Ovary (tissue), 7 donors: ENCODE measurements at regions not wholly inside any gene's neighbourhood (a gene's known extent, or its start where the extent isn't known, plus 50 kb on each side); places are given as distances from the start of the nearest gene placed in this dataset.

Experiments
- DNase-seq, 5 donors: peaks; one replicate each; pipeline ENCODE4 v3.0.0-alpha.2; 2019 to 2020
- H3K27ac ChIP-seq, 2 donors: fragments of 200-600 bp; one replicate each; pipeline versions ENCODE4 v1.5.1 to v1.8.0; 2019 to 2022
- H3K27me3 ChIP-seq: fragments of 200-600 bp; one replicate; pipeline ENCODE4 v1.8.0; 2022
- H3K36me3 ChIP-seq: fragments of 200-600 bp; sonication (generic); one replicate; pipeline ENCODE4 v1.5.1; 2019
- H3K4me1 ChIP-seq: one replicate; pipeline ENCODE4 v1.8.1; 2013; ENCODE audit warnings: mild to moderate bottlenecking, moderate library complexity; ENCODE audit not compliant: insufficient read depth
- H3K4me3 ChIP-seq: fragments of 200-600 bp; sonication (generic); one replicate; pipeline ENCODE4 v1.5.1; 2017
- H3K9me3 ChIP-seq, 2 donors: fragments of 200-600 bp in 1 of 2; sonication (generic) in 1 of 2; one replicate each; pipeline versions ENCODE4 v1.5.1 to v1.8.1; 2013 to 2019; ENCODE audit warnings: mild to moderate bottlenecking in 1 of 2, moderate library complexity in 1 of 2
- CTCF ChIP-seq, 3 donors: fragments of 450-650 bp in 2 of 3; fragments of 200-600 bp in 1 of 3; IDR thresholded peaks; one replicate each; pipeline versions ENCODE4 v1.5.1 to v1.8.0; 2016 to 2022; ENCODE audit warnings: antibody characterized with exemption in 3 of 3, mild to moderate bottlenecking in 1 of 3
- EP300 ChIP-seq: sonication (generic); formaldehyde crosslinking; IDR thresholded peaks from one replicate; pipeline ENCODE4 v1.6.1; 2017; ENCODE audit warnings: antibody characterized with exemption
- POLR2A ChIP-seq: fragments of 450-650 bp; IDR thresholded peaks from one replicate; pipeline ENCODE4 v1.6.1; 2017; ENCODE audit warnings: antibody characterized with exemption, mild to moderate bottlenecking, moderate library complexity
- WGBS, 3 donors: extraction: QIAGEN DNeasy Blood & Tissue Kit in 1 of 3; methylation state at CpG; one replicate each; pipeline versions ENCODE4 v1.1.5 to v1.1.7; 2013 to 2017; 5-methylcytosine and 5-hydroxymethylcytosine counted together
- intact Hi-C, 4 donors: fragments of 100-400 bp; cut with DNase I; formaldehyde crosslinking; loops; one replicate each; pipeline versions ENCODE4 v1.11.0 to v1.15.1; 2022 to 2023
- donor health status: DM: no; HTN: no; CAD: no; lungs with moderate emphysema.
- donor health status: DM: no; HTN: no; CAD: no.
- donor health status: Bipolar disorder and iron deficiency.
- donor health status: DM: no; HTN: no; CAD: no.
- donor health status: DM: yes; HTN: yes; CAD: no.

DNA sequence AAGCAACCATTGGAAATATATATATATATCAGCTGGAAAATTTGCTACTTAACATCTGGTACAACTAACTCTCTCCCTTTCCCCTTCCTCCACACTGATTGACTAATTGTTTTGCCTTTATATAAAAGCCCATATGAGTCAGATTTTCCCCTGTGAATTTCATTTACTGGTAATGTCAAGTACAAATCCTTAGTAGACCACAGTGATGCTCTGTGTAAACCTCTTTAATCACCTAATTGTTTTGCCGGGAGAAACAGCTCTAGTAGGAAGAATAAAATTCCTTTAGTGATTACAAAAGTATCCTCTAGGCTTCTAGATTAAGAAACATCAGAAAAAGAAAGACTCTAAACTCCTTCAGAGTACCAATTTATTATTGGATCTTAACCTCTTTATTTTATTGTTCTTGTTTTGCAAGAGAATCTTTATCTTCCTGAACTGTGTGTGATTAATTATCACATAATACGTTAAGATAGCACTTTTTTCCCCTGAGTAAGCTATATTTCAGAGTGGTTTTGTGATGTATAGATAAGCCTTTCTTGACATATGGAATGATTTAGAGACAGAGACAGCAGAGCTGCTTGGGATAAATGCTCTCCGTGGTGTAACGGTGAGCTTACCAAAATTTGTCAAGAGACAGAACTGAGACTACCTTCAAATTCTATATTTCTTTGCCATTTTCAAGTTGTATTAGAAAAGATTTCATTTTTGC, 1606.4 kb upstream of the TENM3 start:
- H3K4me1 ChIP-seq, result no peaks in the 10 kb centered on the region
- intact Hi-C loops, result no loop called here
- no peak overlapping the region for H3K27ac ChIP-seq
- TF ChIP-seq POLR2A, result no peak
- 45 to 62% (median 52%) methylated on average over 4 of the region's 4 CpGs for WGBS, 3 donors
- H3K27me3 ChIP-seq, result no peaks in the 10 kb centered on the region
- H3K36me3 ChIP-seq, result no peaks in the 10 kb centered on the region
- DNase-seq, result no peak
- H3K9me3 ChIP-seq, result no peaks in the 10 kb centered on the region
- no peak overlapping the region for H3K4me3 ChIP-seq

DNA sequence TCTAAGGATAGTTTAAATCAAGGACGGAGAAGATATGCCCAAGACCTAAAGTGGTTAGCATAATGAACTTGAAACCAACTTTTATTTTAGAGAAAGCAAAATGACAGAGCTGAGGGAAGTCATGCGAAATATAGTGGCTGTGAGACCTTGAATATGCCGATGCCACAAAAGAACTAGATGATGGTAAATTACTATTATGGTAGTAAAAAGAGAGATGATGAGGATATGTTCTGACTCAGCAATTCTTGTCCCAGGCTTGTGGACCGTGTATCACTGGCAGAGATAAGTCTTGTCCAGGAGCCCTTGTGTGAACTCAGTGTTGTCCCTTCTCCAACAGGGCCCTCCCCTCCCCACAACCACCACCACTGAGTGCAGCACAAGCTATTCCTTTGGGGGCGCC, 1605.6 kb upstream of the TENM3 start:
- Histone ChIP-seq H3K27ac (no peak overlapping the region), H3K9me3 (no peaks in the 10 kb centered on the region), H3K4me1 (no peaks in the 10 kb centered on the region), H3K36me3 (no peaks in the 10 kb centered on the region), H3K4me3 (no peak overlapping the region), H3K27me3 (no peaks in the 10 kb centered on the region)
- WGBS, 3 donors, result 71 to 78% (median 73%) methylated on average over 5 of the region's 5 CpGs
- no peak for DNase-seq
- intact Hi-C loops, result no loop called here
- TF ChIP-seq POLR2A, result no peak
- TF ChIP-seq EP300, result no peak
- no peak for TF ChIP-seq CTCF (IDR thresholded peaks at IDR 0.05)

DNA sequence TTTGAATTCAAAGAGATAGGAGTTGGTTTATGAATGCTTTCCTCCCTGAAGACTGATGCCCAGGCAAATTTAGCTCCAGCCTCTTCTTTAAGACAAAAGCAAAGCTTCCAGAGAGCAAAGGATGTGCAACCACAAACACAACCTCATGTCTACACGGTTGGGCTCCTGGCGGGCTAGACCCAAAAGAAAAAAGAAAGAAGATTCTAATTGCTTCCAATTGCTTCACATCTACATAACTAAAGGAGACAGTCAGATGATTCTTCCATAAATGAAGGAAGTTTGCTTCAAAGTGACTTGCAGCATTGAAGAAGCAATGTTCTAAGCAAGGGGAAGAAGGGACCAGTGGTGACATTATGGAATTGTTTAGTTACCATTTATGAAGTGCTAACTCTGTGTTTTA, 1603.0 kb upstream of the TENM3 start:
- TF ChIP-seq CTCF (IDR thresholded peaks at IDR 0.05) (no peak), POLR2A (no peak), EP300 (no peak)
- no peak for DNase-seq
- Histone ChIP-seq H3K27ac (no peak overlapping the region), H3K36me3 (no peaks in the 10 kb centered on the region), H3K4me1 (no peaks in the 10 kb centered on the region), H3K4me3 (no peak overlapping the region), H3K9me3 (no peaks in the 10 kb centered on the region), H3K27me3 (no peaks in the 10 kb centered on the region)
- 47 to 51% (median 47%) methylated on average over 2 of the region's 2 CpGs for WGBS, 3 donors
- intact Hi-C loops, result no loop called here

DNA sequence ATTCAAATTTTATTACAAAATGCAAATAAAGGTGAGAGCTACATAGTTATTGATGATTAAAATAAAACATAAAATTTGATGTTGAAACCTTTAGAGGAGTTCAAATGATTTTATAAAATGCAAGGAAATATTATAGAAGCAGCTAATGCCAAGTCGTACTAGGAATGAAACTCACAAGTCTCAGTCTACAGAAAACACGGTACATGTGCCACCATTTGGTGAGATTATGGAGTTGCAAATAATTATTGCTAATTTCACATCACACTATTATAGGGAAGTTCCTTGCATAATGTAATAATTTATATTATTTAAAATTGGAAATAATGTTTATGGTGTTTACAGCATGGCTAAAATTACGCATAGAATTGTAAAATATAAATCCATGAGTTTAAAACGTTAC, 1601.7 kb upstream of the TENM3 start:
- Histone ChIP-seq H3K4me3 (no peak overlapping the region), H3K27me3 (no peaks in the 10 kb centered on the region), H3K36me3 (no peaks in the 10 kb centered on the region), H3K9me3 (no peaks in the 10 kb centered on the region), H3K4me1 (no peaks in the 10 kb centered on the region), H3K27ac (no peak overlapping the region)
- no peak for DNase-seq
- 47 to 62% (median 48%) methylated on average over 4 of the region's 4 CpGs for whole genome bisulfite sequencing, 3 donors
- TF ChIP-seq CTCF (IDR thresholded peaks at IDR 0.05) (no peak), POLR2A (no peak), EP300 (no peak)
- intact Hi-C loops, result no loop called here

- no peaks in the 10 kb centered on the region for H3K36me3 ChIP-seq
- WGBS, 3 donors, result 92 to 94% (median 92%) methylated on average over 9 of the region's 9 CpGs
- no peak overlapping the region for H3K4me3 ChIP-seq
- DNase-seq, result no peak
- intact Hi-C loops, result no loop called here
- H3K27ac ChIP-seq, result no peak overlapping the region
- H3K4me1 ChIP-seq, result no peaks in the 10 kb centered on the region
- no peak for TF ChIP-seq EP300
- no peak for TF ChIP-seq POLR2A
- TF ChIP-seq CTCF (IDR thresholded peaks at IDR 0.05), result no peak
- H3K27me3 ChIP-seq, result no peaks in the 10 kb centered on the region
- no peaks in the 10 kb centered on the region for H3K9me3 ChIP-seq
These were observed 1600.5 kb upstream of the TENM3 start for GRCh38 chr4:180642732-180643131.
